PFSK-1 (cell line): ENCODE measurements at regions not wholly inside any gene's neighbourhood (a gene's known extent, or its start where the extent isn't known, plus 50 kb on each side); places are given as distances from the start of the nearest gene placed in this dataset.
A peak's percentile ranks its signal among the peaks of the same experiment; 100 is the strongest.

Experiments used
- FOXP2 ChIP-seq: optimal IDR thresholded peaks from 2 replicates; pipeline ENCODE3; 2011; ENCODE audit warnings: borderline replicate concordance, control low read depth, inconsistent platforms; ENCODE audit not compliant: insufficient read depth; ENCODE audit errors: extremely low read length, extremely low read depth
- POLR2AphosphoS5 ChIP-seq: IDR thresholded peaks from 2 replicates; pipeline ENCODE4 v1.6.1; 2012; ENCODE audit warnings: low read depth, mild to moderate bottlenecking, control low read depth, low read length, moderate library complexity
- REST ChIP-seq, 2 experiments: IDR thresholded peaks; 2 replicates each; pipeline versions ENCODE4 v1.6.1 to v1.8.0; 2011 to 2012; ENCODE audit warnings: low read depth in 2 of 2, low read length in 2 of 2, control low read depth in 1 of 2, inconsistent platforms in 1 of 2, mild to moderate bottlenecking in 1 of 2, moderate library complexity in 1 of 2; ENCODE audit not compliant: insufficient read depth in 1 of 2
- SIN3A ChIP-seq: IDR thresholded peaks from 2 replicates; pipeline ENCODE4 v1.6.1; 2012; ENCODE audit warnings: mild to moderate bottlenecking, low read length, moderate library complexity, borderline replicate concordance; ENCODE audit not compliant: insufficient read depth
- TAF1 ChIP-seq: IDR thresholded peaks from 2 replicates; pipeline ENCODE4 v1.6.1; 2012; ENCODE audit warnings: low read length, control low read depth, borderline replicate concordance; ENCODE audit not compliant: insufficient read depth

GRCh38 chr12:114876968-114877680 lies 193.1 kb upstream of the TBX3 start:
- TF ChIP-seq POLR2AphosphoS5 (no peak), TAF1 (no peak), SIN3A (no peak), FOXP2 (no peak), REST (IDR thresholded peaks at IDR 0.05; ENCODE audit: insufficient read depth in 1 of 2, low read depth in 2 of 2, low read length in 2 of 2) (no peak)

GRCh38 chr12:114875313-114875712 lies 191.3 kb upstream of the TBX3 start:
- TF ChIP-seq SIN3A, result no peak
- TF ChIP-seq TAF1, result no peak
- TF ChIP-seq POLR2AphosphoS5, result no peak
- TF ChIP-seq REST (IDR thresholded peaks at IDR 0.05; ENCODE audit: insufficient read depth in 1 of 2, low read depth in 2 of 2, low read length in 2 of 2), result no peak
- no peak for TF ChIP-seq FOXP2

GRCh38 chr12:114873656-114874055 lies 189.7 kb upstream of the TBX3 start:
- TF ChIP-seq TAF1 (no peak), REST (IDR thresholded peaks at IDR 0.05; ENCODE audit: insufficient read depth in 1 of 2, low read depth in 2 of 2, low read length in 2 of 2) (no peak), POLR2AphosphoS5 (no peak), FOXP2 (no peak), SIN3A (no peak)

GRCh38 chr12:114868995-114869834 lies 185.2 kb upstream of the TBX3 start:
- TF ChIP-seq TAF1, result no peak
- TF ChIP-seq SIN3A, result peak; percentile 58; the same call in 1 of the 2 replicates

- TF ChIP-seq TAF1, result no peak
- no peak for TF ChIP-seq FOXP2
- TF ChIP-seq POLR2AphosphoS5, result no peak
- TF ChIP-seq SIN3A, result no peak
- TF ChIP-seq REST (IDR thresholded peaks at IDR 0.05; ENCODE audit: insufficient read depth in 1 of 2, low read depth in 2 of 2, low read length in 2 of 2), result no peak
Measured at GRCh38 chr12:114866331-114866730, 182.4 kb upstream of the TBX3 start.
